GM21786 (cell line): ENCODE measurements at regions not wholly inside any gene's neighbourhood (a gene's known extent, or its start where the extent isn't known, plus 50 kb on each side); places are given as distances from the start of the nearest gene placed in this dataset.
"Not testable (repeated sequence)": the region's sequence is repeated elsewhere in the genome, so short reads cannot be mapped to it uniquely, and the experiment has no call there.

Experiments
- ATAC-seq: cut with Tn5 transposase; IDR thresholded peaks from one replicate; pipeline ENCODE4 v1.9.1; 2021; ENCODE audit not compliant: unreplicated experiment

- no peak for ATAC-seq
Observed at GRCh38 chr2:145755019-145755837, 1235.3 kb upstream of the ZEB2 start.

GRCh38 chr2:145753966-145754365, 1234.0 kb upstream of the ZEB2 start:
- no peak for ATAC-seq

- ATAC-seq, result no peak
Observed at GRCh38 chr2:145753041-145753608, 1233.2 kb upstream of the ZEB2 start.

- ATAC-seq, result peak; percentile 38
Observed at GRCh38 chr2:145752091-145752806, 1232.3 kb upstream of the ZEB2 start.

- ATAC-seq, result peak; percentile 86
Observed at GRCh38 chr2:145751629-145752028, 1231.7 kb upstream of the ZEB2 start.

GRCh38 chr2:145751155-145751554, 1231.2 kb upstream of the ZEB2 start:
- ATAC-seq, result no peak

GRCh38 chr2:145750612-145751011, 1230.7 kb upstream of the ZEB2 start:
- ATAC-seq, result no peak

- ATAC-seq, result no peak
Observed at GRCh38 chr2:145750144-145750543, 1230.2 kb upstream of the ZEB2 start.

- ATAC-seq, result no peak
Observed at GRCh38 chr2:145749556-145749955, 1229.6 kb upstream of the ZEB2 start.

- peak; percentile 48 for ATAC-seq
Observed at GRCh38 chr2:145748927-145749326, 1229.0 kb upstream of the ZEB2 start.

- no peak for ATAC-seq
Observed at GRCh38 chr2:145747715-145748114, 1227.8 kb upstream of the ZEB2 start.

- ATAC-seq, result not testable (repeated sequence)
Observed at GRCh38 chr2:145745387-145745721, 1225.4 kb upstream of the ZEB2 start.

GRCh38 chr2:145744541-145745386, 1224.8 kb upstream of the ZEB2 start:
- peak; percentile 59 for ATAC-seq

GRCh38 chr2:145743011-145743410, 1223.1 kb upstream of the ZEB2 start:
- ATAC-seq, result no peak

- ATAC-seq, result no peak
Observed at GRCh38 chr2:145741636-145742035, 1221.7 kb upstream of the ZEB2 start.

- ATAC-seq, result no peak
Observed at GRCh38 chr2:145741181-145741580, 1221.3 kb upstream of the ZEB2 start.

- ATAC-seq, result no peak
Observed at GRCh38 chr2:145740302-145740701, 1220.4 kb upstream of the ZEB2 start.

- peak; percentile 71 for ATAC-seq
Observed at GRCh38 chr2:145739681-145740080, 1219.8 kb upstream of the ZEB2 start.

- ATAC-seq, result no peak
Observed at GRCh38 chr2:145736871-145737270, 1217.0 kb upstream of the ZEB2 start.

- no peak for ATAC-seq
Observed at GRCh38 chr2:145731467-145731866, 1211.5 kb upstream of the ZEB2 start.
